ENCODE measurements at regions not wholly inside any gene's neighbourhood (a gene's known extent, or its start where the extent isn't known, plus 50 kb on each side); places are given as distances from the start of the nearest gene placed in this dataset.

DNA sequence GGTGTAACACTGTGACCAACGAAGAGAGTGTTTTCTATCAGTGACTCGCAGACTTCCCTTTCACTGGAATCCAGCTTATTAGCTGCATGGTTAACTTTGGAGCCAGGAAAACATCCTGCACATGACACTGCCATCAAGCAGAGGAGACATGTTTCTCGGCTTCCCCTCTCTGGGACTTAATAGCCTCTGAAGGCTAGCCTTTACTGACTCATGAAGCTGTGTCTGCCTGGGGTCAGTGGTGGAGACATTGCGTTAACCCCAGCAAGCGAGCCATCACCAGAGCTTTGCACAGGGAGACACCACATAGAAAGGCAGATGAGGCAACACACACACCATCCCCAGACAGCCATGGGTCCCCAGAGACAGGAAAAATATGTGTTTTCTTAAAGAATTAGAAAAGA is 126.9 kb upstream of the PRICKLE1 start:
- TF ChIP-seq CTCF (IDR thresholded peaks at IDR 0.05) (no peak), POLR2A (IDR thresholded peaks at IDR 0.05) (no peak), POLR2AphosphoS5 (IDR thresholded peaks at IDR 0.05; ENCODE audit: insufficient read depth in 1 of 2, low read depth in 1 of 2) (no peak)

All from vagina (tissue), 2 donors.